PFSK-1 (cell line): ENCODE measurements at regions not wholly inside any gene's neighbourhood (a gene's known extent, or its start where the extent isn't known, plus 50 kb on each side); places are given as distances from the start of the nearest gene placed in this dataset.

Experiments
- FOXP2 ChIP-seq: optimal IDR thresholded peaks from 2 replicates; pipeline ENCODE3; 2011; ENCODE audit warnings: borderline replicate concordance, control low read depth, inconsistent platforms; ENCODE audit not compliant: insufficient read depth; ENCODE audit errors: extremely low read length, extremely low read depth
- POLR2AphosphoS5 ChIP-seq: IDR thresholded peaks from 2 replicates; pipeline ENCODE4 v1.6.1; 2012; ENCODE audit warnings: low read depth, mild to moderate bottlenecking, control low read depth, low read length, moderate library complexity
- SIN3A ChIP-seq: IDR thresholded peaks from 2 replicates; pipeline ENCODE4 v1.6.1; 2012; ENCODE audit warnings: mild to moderate bottlenecking, low read length, moderate library complexity, borderline replicate concordance; ENCODE audit not compliant: insufficient read depth
- TAF1 ChIP-seq: IDR thresholded peaks from 2 replicates; pipeline ENCODE4 v1.6.1; 2012; ENCODE audit warnings: low read length, control low read depth, borderline replicate concordance; ENCODE audit not compliant: insufficient read depth
- TF ChIP-seq, protein P1 (sequence below), 2 experiments: IDR thresholded peaks; 2 replicates each; pipeline versions ENCODE4 v1.6.1 to v1.8.0; 2011 to 2012; ENCODE audit warnings: low read depth in 2 of 2, low read length in 2 of 2, control low read depth in 1 of 2, inconsistent platforms in 1 of 2, mild to moderate bottlenecking in 1 of 2, moderate library complexity in 1 of 2; ENCODE audit not compliant: insufficient read depth in 1 of 2

DNA sequence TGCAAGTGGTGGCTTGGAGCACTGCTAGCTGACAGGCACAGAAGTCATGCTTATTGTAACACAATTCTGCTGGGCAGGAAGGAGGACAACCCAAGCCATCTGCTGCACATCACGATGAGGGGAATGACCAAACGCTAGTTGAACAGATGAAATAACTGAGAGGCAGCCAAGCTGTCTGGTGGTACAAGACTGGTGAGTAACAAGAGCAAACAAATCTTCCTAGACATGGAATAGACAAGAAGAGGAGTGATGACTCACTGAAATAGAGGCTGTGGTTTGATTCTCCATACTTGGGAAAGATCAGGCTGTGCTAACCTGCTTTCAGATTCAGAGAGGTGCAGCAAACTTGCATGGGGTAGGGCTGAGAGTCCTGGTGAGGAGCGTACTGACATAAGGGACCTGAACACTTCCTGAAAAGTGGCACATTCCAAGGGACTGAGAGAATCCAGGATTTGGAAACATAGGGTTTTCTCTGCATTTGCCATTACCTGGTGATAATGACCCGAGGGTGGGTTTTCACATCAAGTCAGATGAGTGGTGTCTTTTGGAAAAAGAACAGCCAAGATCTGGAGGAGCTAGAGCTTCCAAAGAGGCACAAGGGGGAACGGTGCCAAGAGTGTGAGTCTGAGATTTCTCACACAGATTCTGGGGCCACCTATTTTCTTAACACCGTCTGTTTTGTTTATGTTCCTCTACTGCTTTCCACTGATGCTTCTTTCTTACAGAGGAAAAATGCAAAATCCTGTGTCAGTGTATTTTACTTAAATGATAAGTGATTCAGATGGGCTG is 60.0 kb downstream of the PRL start:
- TF ChIP-seq TAF1 (no peak), SIN3A (no peak), FOXP2 (no peak), POLR2AphosphoS5 (no peak)
- TF ChIP-seq, protein P1, sequence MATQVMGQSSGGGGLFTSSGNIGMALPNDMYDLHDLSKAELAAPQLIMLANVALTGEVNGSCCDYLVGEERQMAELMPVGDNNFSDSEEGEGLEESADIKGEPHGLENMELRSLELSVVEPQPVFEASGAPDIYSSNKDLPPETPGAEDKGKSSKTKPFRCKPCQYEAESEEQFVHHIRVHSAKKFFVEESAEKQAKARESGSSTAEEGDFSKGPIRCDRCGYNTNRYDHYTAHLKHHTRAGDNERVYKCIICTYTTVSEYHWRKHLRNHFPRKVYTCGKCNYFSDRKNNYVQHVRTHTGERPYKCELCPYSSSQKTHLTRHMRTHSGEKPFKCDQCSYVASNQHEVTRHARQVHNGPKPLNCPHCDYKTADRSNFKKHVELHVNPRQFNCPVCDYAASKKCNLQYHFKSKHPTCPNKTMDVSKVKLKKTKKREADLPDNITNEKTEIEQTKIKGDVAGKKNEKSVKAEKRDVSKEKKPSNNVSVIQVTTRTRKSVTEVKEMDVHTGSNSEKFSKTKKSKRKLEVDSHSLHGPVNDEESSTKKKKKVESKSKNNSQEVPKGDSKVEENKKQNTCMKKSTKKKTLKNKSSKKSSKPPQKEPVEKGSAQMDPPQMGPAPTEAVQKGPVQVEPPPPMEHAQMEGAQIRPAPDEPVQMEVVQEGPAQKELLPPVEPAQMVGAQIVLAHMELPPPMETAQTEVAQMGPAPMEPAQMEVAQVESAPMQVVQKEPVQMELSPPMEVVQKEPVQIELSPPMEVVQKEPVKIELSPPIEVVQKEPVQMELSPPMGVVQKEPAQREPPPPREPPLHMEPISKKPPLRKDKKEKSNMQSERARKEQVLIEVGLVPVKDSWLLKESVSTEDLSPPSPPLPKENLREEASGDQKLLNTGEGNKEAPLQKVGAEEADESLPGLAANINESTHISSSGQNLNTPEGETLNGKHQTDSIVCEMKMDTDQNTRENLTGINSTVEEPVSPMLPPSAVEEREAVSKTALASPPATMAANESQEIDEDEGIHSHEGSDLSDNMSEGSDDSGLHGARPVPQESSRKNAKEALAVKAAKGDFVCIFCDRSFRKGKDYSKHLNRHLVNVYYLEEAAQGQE (IDR thresholded peaks at IDR 0.05; ENCODE audit: insufficient read depth in 1 of 2, low read depth in 2 of 2, low read length in 2 of 2), result no peak
